Stimulated activated CD4-positive, alpha-beta T cell treated with anti-CD3 and anti-CD28 coated beads, Interleukin-15, amount 100 ng/mL, for 1 hour (primary cell): ENCODE measurements at regions not wholly inside any gene's neighbourhood (a gene's known extent, or its start where the extent isn't known, plus 50 kb on each side); places are given as distances from the start of the nearest gene placed in this dataset.
"Not testable (repeated sequence)": the region's sequence is repeated elsewhere in the genome, so short reads cannot be mapped to it uniquely, and the experiment has no call there.

Source experiments
- DNase-seq, 2 donors: peaks; one replicate each; pipeline ENCODE4 v3.0.0-alpha.2; 2020; ENCODE audit warnings: low read depth in 1 of 2, low spot score in 1 of 2

DNA sequence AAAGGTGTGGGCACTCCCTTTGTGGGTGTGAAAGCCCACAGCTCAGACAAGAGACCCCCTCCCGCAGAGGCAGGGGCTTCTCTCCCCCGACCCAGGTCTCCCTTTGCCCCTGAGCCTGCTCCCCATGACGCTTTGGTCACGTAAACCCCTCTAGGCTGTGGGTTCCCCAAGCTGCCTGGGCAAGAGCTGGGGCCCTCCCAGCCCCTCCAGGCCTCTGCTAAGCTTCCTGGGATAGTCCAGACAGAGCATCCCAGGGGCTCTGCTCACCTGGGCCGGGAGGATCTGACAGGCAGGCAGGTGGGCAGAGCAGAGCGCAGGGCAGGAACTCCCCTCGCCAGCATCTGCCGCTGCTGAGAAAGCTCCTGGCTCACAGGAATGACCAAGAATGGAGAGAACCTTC lies 177.3 kb downstream of the BANP start:
- DNase-seq: no peak

DNA sequence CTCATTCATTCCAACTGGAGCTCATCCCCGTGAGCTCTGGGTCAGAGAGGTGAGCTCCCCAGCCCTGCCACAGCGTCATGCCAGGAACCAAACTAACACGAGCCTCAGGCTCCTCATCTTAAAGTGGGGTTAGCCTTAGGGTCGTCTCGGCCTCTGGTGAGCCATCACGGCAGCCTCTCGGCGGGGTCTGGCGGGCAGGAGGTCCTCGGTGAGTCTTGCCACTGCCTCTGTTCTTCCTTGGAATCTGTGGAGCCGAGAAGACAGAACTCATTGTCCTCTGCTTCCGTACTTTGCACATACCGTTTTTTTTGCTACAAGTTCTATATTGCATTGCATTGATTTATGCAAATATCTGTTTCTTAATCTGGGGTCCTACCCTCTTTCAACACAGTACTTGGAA lies 177.9 kb downstream of the BANP start:
- not testable (repeated sequence) for DNase-seq

DNA sequence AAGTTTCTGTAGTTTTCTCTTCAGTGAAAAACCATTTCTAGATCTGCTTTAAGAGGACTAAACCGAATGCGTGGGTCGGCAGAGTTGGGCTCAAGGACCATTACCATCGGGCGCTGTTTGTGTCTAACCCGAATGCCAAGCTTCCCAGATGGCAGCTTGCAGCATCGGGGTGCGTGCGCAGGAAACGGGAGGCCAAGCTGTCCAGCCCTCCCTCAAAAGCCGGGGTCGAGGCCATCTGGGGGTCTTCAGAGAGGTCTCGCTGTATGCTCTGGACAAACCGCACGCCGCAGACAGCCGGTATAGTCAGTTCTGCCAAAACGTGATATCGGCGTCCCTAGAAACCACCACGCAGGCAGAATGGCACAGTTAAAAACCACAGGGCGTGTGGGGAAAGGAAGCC lies 178.8 kb downstream of the BANP start:
- DNase-seq: no peak

DNA sequence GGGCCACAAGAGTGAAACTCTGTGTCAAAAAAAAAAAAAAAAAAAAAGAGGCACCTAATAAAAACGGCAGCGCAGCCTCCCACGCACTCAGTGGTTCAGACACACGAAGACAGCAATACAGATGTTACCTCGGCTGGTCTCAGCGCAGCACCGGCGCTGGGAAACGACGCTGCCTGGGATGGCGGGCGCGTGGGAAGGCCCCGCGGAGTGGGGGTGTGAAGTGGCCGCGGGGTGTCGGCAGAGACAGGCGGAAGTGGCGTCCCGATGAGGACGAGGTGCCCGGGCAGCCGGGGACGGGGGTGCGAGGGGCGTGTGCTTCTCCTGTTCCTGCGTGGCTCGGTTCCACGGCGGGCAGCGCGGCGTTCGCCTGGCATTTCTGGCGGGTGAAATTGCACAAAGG lies 179.4 kb downstream of the BANP start:
- DNase-seq: no peak

DNA sequence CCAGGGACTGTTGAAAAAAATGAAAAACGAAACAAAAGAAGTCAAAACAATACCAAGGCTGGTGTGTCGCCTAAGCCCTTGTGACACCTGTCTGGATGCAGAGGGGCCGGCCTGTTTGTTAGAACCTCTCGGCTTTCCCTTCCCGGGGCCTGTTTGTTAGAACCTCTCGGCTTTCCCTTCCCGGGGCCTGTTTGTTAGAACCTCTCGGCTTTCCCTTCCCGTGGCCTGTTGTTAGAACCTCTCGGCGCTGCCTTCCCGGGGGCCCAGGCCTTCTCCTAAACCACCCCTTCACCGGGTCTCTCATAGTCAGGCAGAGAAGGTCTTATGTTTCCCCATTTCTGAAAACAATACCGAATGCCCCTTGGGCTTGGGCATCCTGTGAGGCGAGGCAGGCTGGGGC lies 180.0 kb downstream of the BANP start:
- no peak for DNase-seq

DNA sequence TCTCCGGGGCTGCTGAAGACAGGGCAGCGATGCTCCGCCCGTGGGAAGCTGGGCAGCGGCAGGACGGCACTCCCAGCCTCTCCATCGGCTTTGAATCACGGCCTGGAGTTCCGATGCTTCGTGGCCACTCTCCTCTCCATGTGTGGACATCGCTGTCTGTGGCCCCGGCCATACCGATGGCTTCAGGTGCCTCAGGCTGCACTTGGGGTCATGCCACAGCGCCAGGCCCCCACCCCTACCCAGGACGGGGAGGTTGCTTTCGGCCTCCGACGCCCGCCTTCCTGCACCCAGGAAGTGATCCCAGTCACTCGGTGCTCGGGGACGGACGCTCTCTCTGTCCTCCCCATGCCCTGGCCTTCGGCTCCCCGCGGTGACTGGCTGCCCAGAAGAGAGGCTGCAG lies 180.7 kb downstream of the BANP start:
- DNase-seq: no peak

DNA sequence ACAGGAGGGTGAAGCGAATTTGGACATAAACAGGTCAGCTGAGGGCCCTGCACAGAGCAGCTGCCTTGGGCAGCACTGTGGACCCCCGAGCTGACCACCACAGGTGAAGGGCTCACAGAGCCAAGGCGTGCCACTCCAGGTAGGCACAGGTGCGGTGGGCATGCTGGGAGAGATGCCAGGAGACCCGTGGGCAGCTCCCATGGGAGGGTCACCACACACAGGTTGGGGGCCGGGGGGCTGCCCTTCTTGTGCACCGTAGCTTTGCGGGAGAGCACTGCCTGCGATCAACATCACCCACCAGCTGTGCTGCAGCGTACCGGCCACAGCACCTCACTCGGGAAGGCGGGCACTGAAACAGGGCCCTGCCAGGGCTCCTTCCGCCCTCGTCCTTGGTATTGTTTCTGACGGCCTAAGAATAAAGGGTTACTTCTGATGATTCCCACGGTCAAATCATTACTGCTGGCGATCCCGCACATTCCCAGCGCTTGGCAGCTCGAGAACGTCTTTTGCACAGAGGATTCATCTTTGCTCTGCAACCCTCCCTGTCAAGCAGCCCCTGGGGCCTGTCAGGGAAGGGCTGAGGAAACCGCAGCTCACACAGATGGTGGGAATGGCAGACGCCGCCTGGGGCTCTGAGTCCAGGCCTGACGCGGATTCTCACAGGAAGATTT lies 181.7 kb downstream of the BANP start:
- DNase-seq: no peak

DNA sequence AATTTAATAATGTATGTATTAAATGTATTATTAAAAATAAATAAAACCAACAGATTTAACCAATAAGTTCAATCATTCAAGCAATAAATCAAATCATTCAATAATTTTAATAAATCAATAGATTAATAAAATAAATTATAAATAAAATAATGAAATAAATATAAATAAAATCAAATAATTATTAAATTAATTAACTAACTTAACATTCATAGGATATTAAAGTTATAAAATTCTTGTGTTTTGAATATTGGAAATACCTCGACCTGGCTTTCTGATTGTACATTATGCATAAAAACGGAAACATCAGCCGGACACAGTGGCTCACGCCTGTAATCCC lies 182.2 kb downstream of the BANP start:
- no peak for DNase-seq

DNA sequence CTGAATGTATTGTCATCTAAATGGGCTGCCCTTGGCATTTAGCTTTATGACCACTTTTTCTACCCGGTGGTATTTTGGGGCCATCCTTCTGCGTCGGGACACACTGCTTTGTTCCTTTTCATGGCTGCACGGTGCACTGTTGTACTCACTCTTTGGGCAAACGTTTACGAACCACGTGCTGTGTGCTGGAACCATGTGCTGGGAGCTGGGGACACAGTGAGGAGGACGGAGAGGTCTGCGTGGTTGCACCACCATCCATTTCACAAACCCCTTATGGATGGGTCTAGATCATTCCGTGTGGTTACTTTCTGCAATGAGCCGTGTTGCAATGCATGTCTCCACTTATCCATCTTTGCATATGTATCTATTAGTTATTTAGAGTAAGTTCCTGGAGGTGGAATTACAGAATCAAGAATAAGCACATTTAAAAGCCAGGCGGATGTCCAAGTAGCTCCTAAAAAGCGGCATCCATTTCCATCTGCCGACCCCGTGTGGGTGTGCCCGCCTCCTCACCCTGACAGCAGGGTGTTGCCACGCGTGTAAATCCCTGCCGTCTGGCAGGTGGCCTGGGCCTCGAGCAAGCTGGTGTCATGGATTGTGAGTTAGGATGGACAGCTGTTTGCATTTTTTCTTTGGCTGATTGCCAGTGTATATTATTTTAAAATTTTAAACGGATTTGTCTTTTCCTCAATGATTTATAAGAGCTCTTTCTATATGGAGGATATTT lies 183.1 kb downstream of the BANP start:
- not testable (repeated sequence) for DNase-seq

DNA sequence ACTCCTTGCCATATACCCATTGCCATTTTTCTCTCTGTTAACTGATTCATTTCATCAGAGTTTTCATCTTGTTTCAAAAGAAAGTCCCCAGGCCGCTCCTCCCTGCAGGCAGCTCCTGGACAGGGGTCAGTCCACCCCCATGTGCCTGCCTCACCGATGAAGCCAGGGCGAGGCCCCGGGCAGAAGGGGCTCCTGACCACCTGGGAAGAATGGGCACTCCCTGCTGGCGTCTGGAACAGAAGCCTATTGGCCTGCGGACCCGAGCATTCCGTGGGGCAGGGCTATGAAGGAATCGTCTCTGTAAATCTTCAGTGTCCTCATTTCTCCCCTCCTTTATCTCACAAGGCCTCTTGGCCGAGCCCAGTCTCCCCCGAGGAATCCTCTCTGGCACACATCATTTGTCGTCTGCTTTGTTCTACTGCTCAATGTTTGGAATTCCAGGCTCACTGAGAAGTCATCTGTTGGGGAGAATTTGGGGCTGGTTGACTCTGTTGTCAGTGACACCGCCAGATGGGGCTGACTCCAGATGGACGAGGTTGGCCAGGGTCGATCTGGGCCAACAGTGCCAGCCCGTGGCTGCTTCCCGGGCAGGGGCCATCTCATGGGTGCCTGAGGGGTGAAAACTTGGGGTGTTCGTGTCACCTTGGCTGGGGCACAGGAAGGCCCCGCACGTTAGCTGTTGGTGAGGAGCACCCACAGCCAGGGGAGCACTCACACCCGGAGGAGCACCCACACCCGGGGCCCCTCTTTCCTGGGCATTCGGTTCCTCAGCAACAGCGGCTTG lies 183.9 kb downstream of the BANP start:
- not testable (repeated sequence) for DNase-seq

DNA sequence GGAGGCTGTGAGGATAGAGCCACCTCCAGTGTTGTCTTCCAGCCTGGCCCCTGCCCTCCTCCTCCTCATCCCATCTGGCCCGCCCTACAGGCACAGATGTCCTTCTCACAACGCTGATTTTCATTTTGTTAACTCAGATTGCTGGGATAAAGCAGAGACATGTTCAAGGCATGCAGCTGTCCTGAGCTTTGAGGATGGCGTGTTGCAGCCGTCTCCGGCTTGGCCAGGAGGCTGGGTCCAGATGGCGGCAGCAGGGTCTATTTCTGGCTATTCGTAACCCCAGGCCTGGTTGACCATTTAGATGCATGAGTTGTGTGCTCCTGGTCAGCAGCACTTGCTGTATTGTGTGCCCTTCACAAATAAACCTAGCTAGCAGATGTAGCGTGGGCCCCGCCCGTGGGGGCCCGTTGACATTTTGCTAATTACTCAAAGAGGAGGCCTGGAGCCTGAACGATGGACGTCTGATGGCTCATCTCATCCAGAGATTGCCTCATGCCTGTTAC lies 185.0 kb downstream of the BANP start:
- not testable (repeated sequence) for DNase-seq

DNA sequence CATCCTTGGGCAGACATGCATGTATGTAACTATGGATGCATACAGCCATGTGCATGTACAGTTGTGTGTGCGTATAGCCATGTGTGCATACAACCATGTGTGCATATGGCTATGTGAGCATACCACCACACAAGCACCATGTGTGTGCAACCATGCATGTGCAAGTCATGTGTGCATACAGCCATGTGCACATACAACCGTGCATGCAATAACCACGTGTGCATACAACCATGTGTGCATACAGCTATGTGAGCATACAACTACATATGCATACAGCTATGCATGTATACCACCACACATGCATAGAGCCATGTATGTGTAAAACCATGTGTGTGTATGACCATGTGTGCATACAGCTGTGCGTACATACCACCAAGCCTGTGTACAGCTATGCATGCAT lies 185.7 kb downstream of the BANP start:
- DNase-seq: not testable (repeated sequence)

DNA sequence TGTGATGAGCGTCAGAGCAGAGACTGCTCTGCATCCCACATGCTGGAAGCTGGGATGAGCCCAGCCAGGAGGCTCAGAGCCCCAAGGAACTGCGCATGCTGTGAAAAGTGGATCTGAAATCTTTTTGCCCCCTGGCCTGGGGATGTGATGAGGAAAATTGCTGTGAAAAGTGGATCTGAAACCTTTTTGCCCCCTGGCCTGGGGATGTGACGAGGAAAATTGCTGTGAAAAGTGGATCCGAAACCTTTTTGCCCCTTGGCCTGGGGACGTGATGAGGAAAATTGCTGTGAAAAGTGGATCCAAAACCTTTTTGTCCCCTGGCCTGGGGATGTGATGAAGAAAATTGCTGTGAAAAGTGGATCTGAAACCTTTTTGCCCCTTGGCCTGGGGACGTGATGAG lies 187.9 kb downstream of the BANP start:
- not testable (repeated sequence) for DNase-seq

DNA sequence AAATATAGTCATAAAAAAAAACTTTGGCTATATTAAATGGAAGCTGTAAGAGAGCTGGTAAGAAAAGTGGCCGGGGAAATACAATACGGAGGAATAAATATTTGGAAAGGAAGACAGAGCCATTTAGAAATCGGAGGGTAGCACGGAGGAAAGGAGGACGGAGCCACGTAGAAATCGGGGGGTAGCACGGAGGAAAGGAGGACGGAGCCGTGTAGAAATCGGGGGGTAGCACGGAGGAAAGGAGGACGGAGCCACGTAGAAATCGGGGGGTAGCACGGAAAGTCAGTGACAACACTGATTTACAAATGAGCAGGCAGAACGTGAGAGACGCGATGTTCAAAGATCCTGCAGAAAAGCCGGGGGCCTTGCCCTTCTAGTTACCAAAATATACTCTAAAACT lies 189.0 kb downstream of the BANP start:
- DNase-seq: not testable (repeated sequence)

DNA sequence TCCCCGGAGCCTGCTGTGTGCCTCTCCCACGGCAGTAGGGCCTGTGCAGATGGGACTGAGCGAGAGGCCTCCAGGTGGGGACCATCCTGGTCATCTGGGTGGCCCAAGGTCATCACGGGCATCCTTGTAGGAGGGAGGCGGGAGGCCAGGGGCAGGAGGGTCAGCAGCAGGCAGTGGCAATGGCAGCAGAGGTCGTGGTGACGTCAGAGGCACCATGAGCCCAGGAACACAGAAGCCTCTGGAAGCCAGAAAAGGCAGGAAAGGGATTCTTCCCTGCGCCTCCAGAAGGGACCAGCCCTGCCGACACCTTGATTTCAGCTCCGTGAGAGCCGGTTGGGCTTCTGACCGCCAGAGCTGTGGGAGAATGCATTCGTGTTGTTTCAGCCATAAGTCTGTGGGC lies 190.3 kb downstream of the BANP start:
- no peak for DNase-seq

DNA sequence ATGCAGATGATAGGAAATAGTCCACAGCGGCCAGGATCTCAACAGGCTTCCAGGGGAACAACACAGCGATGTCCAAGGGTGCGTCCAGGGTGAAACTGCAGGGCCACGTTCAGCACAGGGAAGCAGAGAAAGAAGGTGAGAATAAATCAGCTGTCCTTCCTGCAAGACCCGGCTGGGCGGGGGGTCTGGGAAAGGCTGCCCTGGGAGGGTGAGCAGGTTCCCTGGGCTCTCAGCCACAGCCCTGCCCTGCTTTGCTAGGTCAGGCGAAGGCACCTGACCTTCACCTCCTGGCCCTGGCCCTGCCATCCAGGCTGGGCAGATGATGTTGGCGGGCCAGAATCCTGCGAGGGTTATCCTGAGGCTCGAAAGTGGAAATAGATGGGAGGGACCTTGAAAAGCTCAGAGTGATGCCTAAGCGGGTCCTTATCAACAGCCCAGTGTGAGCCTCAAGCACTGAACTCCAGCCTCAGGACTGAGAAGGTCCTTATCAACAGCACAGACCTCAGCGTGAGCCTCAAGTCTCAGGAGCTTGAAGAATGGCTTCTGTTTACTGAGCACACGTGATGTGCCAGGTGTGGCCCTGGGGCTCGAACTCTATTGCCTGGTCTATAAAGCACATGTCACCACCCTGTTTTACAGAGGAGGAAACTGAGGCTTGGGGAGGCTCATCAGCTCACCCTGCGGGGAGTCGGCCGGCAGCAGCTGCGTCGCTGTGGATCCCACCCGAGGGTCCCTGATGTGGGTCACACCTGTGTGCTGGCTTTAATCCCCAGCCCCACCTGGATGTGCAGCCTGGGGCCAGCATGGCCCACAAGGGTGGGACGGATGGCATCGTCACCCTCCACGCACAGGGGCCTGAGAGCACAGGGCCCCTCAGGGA lies 191.1 kb downstream of the BANP start:
- DNase-seq: not testable (repeated sequence)

DNA sequence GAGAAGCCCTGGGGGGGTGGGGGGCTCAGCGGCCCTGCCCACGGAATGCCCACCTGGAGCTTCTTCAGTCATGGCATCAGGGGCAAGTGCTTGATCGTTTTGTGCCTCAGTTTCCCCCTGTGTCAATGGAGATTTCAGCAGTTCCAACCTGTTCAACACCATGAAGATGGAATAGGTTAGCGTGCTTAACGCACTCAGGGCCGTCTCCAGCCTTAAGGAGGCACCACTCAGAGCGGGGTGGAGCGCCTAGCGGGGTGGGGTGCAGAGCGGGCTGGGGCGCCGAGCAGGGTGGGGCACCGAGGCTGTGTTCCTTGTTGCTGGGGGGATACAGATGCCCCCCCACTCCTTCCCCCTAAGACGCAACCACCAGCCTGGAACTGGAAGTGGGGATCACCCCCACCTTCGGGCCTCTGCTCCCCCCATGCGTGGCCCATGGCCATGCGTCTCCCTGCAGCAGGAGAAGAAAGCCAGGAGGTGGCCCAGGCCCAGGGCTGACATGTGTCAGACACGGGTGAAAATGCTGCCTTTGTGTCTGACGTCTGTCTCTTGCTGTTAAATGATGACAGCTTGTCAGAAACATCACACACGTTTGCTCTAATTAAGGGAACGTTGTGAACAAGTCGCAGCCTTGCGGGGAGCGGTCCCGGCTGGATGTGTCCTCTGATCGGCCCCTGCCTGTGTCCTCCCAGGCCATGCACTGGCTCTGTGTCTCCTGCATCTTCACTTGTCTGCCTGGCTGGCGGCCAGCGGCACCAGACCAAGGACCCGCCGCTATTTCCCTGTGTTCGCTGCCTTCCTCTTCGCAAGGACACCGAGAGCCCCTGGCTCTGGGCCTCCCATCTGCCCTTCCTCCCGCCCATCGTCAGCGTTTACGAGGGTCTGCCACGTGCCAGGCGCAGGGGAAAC lies 192.1 kb downstream of the BANP start:
- DNase-seq: not testable (repeated sequence)

DNA sequence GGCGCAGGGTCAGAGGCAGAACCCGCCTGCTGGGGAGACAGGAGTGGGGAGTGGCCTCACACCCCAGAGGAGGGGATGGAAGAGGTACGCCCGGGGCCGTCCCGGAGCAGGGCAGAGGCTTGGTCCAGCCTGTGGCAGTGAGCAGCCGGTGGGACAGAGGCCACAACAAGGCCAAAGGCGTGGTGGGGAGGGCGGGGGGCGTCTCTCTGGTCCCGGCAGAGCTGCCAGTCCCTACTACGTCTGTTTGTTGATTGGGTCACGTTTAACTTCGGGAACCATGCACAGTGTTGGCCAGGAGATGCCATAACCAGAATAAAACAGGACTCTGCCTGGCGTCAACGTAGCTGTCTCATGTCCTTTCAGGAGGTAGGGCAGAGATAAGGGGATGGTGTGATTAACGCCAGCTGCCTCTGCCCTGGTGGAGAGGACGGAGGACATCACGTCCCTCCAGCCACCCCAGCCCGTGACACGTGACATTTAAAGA lies 192.8 kb downstream of the BANP start:
- DNase-seq: no peak

DNA sequence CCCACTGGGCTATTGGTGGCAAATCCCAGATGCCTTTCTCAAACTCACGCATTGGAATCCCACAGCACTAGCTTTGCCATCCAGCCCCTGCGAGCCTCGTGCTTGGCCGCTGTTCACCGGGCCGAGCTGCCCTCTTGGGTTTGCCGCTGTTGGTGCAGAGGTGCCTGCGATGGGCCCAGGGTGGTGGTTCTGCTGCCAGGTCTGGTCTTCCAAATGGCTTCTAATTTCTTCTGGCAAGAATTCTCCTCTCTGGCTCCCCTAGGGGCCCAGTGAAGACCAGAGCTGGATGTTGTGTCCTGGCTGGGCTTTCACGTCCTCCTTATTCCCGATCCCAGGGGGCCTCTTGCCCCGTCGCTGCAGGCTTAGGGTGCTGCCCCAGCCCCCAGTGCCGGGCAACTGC lies 194.1 kb downstream of the BANP start:
- not testable (repeated sequence) for DNase-seq
